GM19043 (cell line): ENCODE measurements at regions not wholly inside any gene's neighbourhood (a gene's known extent, or its start where the extent isn't known, plus 50 kb on each side); places are given as distances from the start of the nearest gene placed in this dataset.
"Not testable (repeated sequence)": the region's sequence is repeated elsewhere in the genome, so short reads cannot be mapped to it uniquely, and the experiment has no call there.

Experiments
- ATAC-seq: cut with Tn5 transposase; IDR thresholded peaks from one replicate; pipeline ENCODE4 v1.9.1; 2021; ENCODE audit warnings: low read depth; ENCODE audit not compliant: unreplicated experiment

DNA sequence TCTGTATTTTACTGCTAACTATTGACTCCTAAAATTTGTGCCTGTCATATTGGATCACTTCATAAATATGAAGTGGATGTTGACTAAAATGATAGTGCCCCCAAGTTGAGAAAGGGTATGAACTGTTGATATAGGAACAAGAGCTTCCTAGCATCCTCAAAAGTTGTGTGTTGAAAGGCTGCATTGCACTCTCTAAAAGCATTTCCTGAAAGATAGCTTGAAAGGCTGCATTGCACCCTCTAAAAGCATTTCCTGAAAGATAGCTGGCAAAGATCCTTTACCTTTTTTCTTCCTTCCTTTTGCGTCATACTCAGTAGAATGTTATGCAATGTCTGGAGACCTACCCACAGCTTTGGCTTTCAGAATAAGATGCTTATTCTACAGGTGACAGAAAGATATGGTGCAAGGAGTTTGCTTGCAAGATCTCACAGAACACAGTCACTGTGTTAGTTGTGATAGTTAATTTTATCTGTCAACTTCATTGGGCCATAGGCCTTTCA is 274.6 kb upstream of the GALNTL6 start:
- no peak for ATAC-seq

DNA sequence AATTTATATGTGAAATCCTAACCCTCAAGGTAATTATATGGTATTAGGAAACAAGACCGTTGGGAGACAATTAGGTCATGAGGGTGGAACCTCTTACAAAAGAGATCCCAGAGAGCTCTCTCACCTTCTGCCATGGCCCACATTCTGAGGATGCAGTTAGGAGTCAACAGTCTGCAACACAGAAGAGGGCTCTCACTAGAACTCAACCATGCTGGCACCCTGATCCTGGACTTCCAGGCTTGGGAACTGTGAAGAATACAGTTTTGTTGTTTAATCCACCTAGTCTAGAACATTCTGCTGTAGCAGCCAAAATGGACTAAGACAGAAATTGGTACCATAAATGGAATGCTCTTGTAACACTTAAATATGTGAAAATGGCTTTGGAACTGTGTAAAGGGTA is 278.8 kb upstream of the GALNTL6 start:
- ATAC-seq: no peak

DNA sequence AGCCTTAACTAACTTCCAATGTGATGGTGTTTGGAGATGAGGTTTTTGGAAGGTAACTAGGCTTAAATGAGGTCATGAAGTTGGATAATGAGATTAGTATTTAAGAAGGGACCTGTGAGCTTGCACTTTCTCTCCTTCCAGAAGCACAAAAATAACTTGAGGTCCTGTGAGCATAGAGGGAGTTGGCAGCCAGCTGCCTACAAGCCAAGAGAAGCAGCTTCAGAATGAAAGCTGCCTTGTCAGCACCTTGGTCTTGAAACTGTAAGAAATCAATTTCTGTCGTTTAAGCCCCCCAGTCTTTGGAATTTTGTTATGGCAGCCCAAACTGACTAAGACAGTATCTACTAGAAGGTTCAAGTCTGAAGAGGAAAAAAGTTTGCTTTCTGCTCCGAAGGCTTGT is 280.2 kb upstream of the GALNTL6 start:
- ATAC-seq: no peak

DNA sequence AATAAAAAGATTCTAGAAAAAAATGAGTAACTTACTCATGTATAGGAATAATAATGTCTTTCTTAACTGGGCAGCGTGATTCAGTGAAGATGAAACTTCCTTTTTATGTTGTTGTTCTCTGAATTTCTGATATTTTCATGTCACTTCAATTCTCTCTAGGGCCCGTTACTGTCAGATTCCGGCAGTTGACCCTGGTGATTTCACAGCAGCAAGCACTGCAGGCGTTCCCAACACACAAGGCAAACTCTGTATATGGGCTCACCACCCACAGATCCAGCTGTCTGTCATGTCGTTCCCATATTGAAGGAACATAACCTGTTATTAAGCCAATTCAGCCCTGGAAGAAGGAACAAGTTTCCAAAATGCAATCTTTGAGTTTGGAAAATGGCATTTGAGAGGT is 288.3 kb upstream of the GALNTL6 start:
- no peak for ATAC-seq

DNA sequence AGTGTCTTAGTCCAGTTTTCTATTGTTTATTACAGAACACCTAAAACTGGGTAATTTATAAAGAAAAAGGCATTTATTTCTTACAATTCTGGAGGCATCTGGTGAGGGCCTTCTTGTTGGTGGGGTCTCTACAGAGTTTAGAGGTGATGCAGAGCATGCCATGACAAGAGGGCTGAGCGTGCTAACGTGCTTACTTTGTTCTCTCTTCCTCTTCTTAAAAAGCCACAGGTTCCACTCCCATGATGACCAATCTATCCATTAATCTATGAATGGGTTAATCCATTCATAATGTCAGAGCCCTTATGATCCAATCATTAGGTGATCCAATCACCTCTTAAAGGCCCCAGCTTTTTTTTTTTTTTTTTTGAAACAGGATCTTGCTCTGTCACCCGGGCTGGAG is 291.5 kb upstream of the GALNTL6 start:
- ATAC-seq: no peak

DNA sequence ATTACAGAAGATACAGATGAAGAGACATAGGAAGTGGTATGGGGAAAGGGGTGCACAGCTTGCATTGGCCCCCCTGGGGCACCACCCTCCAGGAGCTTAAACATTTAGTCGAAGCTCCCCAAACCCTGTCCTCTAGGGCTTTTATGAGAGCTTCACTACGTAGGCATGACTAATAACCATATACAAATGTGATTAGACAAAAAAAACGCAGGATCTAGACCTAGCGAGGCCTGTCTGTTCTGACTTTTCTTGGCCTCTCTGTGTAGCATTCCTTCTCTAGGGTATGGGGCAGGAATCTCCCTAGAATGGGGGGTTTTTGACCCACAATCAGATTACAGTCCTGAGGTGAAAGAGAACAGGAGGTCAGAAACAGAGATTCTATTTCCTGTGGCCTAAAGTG is 293.7 kb upstream of the GALNTL6 start:
- ATAC-seq: no peak

DNA sequence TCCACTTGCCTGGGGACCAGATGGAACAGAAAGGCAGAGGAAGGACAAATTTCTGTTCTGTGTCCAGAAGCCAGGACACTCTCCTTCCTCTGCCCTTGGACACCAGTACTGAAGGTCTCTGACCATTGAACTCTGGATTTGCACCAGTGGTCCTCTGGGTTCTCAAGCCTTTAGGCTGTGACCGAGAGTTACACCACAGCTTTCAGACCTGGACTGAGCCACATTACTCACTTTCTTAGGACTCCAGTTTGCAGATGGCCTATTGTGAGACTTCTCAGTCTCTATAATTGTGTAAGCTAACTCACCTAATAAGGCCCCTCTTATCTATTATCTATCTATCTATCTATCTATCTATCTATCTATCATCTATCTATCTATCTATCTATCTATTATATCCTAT is 295.3 kb upstream of the GALNTL6 start:
- ATAC-seq: no peak

DNA sequence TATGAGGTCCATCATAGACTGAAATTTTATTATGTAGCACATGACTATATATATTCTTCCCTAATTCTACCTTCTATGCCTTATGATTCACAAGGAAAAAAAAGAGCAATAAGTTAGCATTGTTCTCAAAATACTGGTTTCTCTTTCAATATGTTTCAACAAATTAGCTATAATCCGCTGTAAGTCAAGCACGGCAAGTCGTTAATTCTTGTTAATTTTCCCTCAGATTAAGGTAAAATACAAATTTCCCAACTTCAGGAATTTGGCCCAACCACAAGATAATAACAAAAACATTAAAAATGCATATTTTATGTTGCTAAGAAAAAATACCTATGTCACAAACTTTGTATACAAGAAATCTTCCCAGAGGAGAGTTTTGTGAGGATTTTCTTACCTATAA is 296.5 kb upstream of the GALNTL6 start:
- no peak for ATAC-seq

DNA sequence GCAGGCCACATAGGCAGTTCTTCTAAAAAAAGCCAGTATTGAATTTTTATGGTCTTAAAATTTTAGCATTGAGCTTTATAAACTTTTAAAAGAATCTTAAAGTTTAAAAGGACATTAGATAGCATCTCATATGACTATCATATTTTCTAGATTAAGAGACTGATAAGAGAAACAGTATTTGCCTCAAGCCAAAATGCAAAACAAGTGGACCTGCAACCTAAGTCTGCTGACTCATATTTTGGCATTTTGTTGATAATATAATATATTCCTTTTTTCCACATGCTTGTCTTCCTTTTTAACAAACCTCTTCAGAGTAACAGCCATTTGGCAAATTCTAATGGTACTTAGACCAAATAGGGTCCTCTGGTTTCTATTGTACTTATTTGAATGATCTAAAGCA is 328.5 kb upstream of the GALNTL6 start:
- no peak for ATAC-seq

DNA sequence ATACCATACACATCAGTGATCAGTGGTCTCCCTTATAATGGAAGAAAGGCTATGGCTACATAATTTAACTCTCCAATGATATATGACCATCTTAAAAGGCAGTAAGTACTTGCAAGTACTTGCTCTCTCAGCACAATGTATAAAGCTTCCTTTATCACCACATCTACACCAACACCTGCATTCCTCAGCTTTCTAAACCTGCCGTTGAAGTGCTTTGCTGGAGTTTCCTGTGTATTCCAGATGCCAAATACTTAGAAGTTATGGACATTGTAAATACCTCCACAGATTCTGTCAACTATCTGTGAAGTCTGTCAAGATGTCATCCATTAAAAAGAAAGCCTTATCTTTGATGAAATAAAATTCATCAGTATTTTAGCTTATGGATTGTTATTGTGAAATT is 335.0 kb upstream of the GALNTL6 start:
- ATAC-seq: no peak

DNA sequence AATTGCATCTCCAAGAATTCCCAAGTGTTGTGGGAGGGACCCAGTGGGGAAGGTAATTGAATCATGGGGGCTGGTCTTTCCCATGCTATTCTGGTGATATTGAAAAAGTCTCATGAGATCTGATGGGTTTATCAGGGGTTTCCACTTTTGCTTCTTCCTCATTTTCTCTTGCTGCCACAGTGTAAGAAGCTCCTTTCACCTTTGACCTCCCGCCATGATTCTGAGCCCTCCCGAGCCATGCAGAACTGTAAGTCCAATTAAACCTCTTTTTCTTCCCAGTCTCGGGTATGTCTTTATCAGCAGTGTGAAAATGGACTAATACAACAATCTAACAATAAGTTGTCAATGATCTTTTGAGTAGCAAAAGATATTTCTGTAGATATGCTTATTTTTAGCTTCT is 338.1 kb upstream of the GALNTL6 start:
- not testable (repeated sequence) for ATAC-seq

DNA sequence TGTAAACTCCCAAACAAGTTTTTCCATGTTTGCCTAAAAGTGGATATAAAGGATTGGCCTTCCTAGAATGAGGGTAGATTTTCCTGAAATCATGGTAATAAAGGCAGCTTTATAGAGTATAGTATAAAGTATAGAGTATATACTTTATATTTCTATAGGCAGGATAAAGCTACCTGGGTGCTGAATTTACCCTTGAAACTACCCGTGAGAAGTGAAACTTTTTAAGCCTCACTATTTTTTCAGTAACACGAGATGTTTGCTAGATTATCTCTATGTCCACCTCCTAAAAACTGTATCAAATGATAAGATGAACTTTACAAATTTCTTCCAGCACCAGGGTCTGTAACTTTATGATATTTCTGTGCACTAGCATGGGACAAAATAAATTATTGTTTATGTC is 340.0 kb upstream of the GALNTL6 start:
- ATAC-seq: no peak

DNA sequence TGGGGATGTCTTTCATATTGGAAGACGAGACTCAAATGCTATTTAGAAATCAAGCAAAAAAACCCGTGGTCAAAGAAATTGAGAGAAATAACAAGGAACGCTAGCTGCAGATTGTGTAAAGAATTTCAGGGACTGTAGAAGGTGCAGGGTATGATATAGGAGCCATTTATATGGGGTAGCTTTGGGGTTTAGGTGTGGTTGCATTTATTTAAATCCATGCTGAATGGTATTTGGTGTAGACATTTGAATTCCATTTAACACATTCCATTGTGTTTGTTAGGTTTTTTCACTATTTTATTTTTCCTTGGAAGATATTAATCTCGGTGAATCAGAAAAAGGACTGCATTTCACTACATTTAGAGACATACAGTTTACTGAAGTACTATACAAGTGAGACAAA is 341.0 kb upstream of the GALNTL6 start:
- no peak for ATAC-seq

DNA sequence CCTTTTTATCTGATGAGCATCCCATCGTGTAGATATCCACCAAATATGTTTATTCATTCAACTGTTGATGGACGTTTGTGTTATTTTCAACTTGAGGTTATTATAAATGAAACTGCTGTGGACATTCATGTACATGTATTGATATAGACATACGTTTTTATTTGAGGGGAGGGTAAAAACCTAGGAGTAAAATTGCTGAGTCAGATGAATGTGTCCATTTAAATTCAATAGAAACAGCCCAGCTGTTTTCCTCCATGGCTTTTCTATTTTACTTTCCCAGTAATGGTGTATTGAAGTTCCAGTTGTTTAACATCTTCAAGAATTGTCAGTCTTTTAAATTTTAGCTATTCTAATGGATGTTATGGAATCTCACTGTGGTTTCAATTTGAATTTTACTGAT is 348.7 kb upstream of the GALNTL6 start:
- ATAC-seq: no peak

DNA sequence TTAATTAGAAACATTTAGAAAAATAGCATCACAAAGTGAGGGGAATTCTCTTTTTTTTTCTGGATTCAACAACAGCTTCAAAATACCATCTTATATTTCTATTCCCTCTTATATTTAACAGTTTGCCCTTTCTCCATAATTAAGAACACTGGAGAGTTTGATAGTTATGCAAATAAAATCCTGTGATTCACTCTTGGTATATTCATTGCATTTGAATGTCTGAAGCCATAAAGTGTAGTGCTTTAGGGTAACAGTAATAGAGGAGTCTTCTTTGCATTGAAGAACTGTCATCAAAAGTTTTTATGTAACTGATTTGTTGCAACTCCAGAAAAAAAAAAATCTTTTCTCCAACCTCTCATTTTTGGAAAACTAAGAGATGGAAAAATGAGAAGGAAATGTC is 352.0 kb upstream of the GALNTL6 start:
- ATAC-seq: no peak

DNA sequence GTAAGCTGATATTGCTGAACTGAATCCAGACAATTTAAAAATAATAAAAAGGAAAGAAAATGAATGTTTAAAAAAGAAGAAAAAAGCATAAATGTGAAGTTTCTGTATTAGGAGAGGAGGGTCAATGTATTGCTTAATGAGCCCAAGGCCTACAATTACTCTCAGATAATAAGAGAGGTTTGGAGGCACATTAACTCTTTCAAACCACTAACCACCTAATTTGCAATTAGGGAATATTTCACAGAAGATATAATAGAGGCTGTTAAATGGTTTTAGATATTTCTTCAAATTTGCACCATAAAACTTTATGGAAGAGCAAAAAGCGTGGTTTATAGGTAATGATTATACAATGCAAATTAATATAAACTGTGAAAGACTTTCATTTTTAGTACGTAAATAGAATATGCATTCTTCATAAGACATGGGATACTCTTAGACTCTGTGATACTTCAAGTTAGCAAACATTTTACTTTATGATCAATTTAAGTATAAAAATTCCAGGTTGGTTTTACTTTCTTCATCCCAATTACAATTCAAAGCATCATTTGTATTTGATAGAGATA is 364.2 kb upstream of the GALNTL6 start:
- ATAC-seq: no peak

DNA sequence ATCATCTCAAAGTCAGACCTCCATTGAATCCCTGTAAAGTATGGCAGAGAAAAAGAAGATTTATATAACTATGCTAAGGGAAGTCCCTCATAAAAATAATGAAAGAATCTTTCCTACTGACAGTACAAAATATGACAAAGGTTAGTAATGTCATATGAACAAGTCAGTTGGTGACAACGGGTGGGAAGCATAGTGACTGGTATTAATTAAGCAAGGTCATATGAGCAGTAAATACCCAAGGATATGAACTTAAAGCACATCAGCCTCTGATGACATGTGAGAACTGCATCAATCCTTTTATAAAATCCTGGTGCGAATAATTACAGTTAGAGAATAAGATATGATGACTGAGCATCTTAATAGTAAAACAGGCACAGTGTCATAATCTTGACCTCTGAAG is 364.8 kb upstream of the GALNTL6 start:
- no peak for ATAC-seq

DNA sequence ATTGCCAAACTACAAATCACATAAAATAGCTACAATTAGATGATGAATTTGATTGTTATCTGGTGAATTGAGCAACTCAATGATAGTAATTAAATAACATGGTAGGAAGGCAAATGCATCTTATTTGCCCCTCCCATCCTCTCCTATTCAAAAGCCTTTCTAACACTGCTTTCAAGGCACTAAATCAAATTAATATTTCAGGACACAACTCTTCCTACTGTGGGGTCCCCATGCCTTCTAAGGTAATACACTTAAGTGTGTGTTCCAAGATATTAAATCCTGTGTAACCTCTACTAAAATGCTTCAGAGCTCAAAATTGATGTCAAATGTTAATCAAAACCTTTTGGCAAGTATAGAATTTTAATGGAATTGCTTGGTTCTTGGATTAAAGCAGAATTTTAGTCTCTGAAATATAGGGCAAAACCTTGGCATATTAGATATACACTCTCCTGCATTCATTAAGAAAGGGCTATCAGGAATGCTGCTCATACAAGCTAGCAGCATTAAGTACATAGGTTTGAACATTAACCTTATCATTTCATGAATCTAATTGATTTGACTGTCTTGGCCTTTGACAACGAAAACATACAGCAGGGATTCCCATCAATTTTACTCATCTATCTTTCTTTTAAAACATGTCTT is 371.8 kb upstream of the GALNTL6 start:
- no peak for ATAC-seq

DNA sequence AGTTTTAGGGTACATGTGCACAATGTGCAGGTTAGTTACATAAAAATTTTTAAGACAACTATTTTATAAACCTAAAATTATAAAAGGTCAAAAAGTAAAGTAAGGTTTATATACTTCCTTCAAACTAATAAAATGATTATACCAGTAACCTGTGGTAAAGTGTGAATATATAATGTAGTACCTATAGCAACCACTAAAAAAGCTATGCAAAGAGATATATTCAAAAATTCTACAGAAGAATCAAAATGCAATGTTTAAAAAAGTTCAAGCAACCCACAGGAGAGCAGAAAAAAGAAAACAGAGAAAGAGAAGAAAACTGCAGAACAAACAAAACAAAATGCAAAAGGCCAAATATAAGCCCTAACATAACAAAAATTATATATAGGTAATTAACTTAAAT is 379.5 kb upstream of the GALNTL6 start:
- no peak for ATAC-seq

DNA sequence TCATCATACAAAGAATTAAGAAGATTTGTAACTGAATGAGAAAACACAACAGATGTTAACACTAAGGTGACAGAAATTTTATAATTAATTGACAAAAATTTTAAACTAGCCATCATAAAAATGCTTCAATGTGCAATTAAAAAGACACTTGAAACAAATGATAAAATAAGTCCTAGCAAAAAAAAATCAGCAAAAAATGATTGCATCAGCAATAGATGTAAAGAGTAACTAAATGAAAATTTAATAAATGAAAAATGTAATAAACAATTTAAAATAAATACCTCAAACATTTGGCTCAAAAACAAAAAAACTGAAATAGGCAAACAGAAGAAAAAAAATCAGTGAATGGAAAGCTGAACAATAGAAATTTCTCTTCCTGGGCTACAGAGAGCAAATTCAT is 380.7 kb upstream of the GALNTL6 start:
- ATAC-seq: no peak

DNA sequence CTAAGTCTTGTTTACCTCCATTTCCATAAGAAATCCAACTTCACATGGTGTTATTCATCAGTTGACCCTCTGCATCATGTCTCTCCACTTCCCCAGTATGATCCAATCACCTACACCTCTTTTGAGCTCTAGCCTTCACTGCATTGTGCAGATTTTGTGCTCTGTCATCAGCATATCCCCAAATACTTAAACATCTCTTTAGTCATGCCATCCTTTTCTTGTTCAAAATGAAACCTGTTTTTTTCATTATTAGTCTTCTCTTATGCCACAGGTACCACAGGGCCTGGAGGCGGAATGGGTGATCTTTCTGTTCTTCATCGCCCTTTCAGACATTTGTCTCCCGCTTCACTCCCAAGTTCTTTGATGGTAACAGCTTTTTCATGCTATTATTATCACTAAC is 382.7 kb upstream of the GALNTL6 start:
- ATAC-seq: no peak

DNA sequence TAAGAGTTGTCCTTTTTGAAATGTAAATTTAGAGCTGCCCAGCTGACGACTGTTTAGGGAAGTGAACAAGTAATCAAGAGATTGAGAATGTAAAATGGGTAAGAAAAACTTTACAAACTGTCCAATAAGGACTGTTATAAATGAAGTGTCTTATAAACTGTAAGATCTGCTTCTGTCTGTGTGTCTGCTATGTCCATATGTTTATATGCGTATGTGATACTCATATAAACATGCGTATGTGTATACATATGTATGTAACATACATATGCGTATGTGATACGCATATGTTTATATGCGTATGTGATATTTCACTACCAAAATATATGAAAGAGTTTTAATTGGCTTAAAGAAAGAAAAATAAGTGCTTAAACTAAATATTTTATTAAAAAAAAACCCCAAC is 416.0 kb upstream of the GALNTL6 start:
- no peak for ATAC-seq

DNA sequence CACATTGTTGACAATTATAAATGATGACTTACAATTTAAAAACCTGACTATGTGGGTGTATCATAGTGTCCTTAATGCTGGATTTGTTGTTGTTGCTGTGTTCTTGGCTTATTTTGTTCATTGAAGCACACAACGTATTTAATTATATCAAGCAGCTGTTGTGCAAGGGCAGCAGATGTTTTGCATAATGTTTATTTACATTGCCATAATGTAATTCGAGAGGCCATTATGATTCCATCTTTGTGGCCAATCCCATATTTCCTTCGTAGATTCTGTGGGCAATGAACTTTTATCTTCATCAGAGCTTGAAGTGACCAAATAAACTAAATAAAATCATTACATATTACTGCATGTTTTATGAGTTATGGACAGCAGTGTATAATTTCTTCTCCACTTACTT is 422.6 kb upstream of the GALNTL6 start:
- no peak for ATAC-seq
